Glutamatergic neuron (in vitro differentiated cells): ENCODE measurements at regions not wholly inside any gene's neighbourhood (a gene's known extent, or its start where the extent isn't known, plus 50 kb on each side); places are given as distances from the start of the nearest gene placed in this dataset.

ENCODE experiments used
- DNase-seq: peaks from one replicate; pipeline ENCODE4 v3.0.0; 2022
- H3K27ac Mint-ChIP-seq: one replicate; pipeline ENCODE4 v1.8.0; 2020; ENCODE audit warnings: mild to moderate bottlenecking, mixed read lengths, inconsistent platforms; ENCODE audit not compliant: unreplicated experiment
- H3K27me3 Mint-ChIP-seq: one replicate; pipeline ENCODE4 v1.8.0; 2020; ENCODE audit warnings: mild to moderate bottlenecking, moderate library complexity, mixed read lengths, inconsistent platforms; ENCODE audit not compliant: unreplicated experiment
- H3K36me3 Mint-ChIP-seq: one replicate; pipeline ENCODE4 v1.8.0; 2020; ENCODE audit warnings: mild to moderate bottlenecking, mixed read lengths, inconsistent platforms; ENCODE audit not compliant: unreplicated experiment
- H3K4me1 Mint-ChIP-seq: one replicate; pipeline ENCODE4 v1.8.0; 2020; ENCODE audit warnings: mild to moderate bottlenecking, low read depth, mixed read lengths, inconsistent platforms; ENCODE audit not compliant: unreplicated experiment
- H3K4me3 Mint-ChIP-seq: one replicate; pipeline ENCODE4 v1.8.0; 2020; ENCODE audit warnings: mild to moderate bottlenecking, mixed read lengths, inconsistent platforms; ENCODE audit not compliant: unreplicated experiment
- H3K9me3 Mint-ChIP-seq: one replicate; pipeline ENCODE4 v1.8.0; 2020; ENCODE audit warnings: mild to moderate bottlenecking, moderate library complexity, mixed read lengths, inconsistent platforms; ENCODE audit not compliant: unreplicated experiment
- CTCF ChIP-seq: fragments of 200-600 bp; sonication (generic); IDR thresholded peaks from one replicate; pipeline ENCODE4 v1.5.0; 2021; ENCODE audit not compliant: partially characterized antibody, unreplicated experiment

- no peak for DNase-seq
- no peak overlapping the region for H3K27ac Mint-ChIP-seq
- peaks cover 3% of the 10 kb centered on the region for H3K27me3 Mint-ChIP-seq
- H3K4me3 Mint-ChIP-seq, result no peak overlapping the region
- TF ChIP-seq CTCF, result no peak
- peaks cover 5% of the 10 kb centered on the region for H3K9me3 Mint-ChIP-seq
- no peaks in the 10 kb centered on the region for H3K36me3 Mint-ChIP-seq
- H3K4me1 Mint-ChIP-seq, result no peaks in the 10 kb centered on the region
These were observed 113.7 kb upstream of the SMAD3 start for GRCh38 chr15:66951531-66952320.

- H3K27me3 Mint-ChIP-seq, result peaks cover 3% of the 10 kb centered on the region
- no peak for DNase-seq
- no peak overlapping the region for H3K27ac Mint-ChIP-seq
- TF ChIP-seq CTCF, result no peak
- peaks cover 6% of the 10 kb centered on the region for H3K9me3 Mint-ChIP-seq
- H3K36me3 Mint-ChIP-seq, result no peaks in the 10 kb centered on the region
- no peaks in the 10 kb centered on the region for H3K4me1 Mint-ChIP-seq
- H3K4me3 Mint-ChIP-seq, result no peak overlapping the region
These were observed 112.5 kb upstream of the SMAD3 start for GRCh38 chr15:66952756-66953522.

- no peak for TF ChIP-seq CTCF
- Mint-ChIP-seq H3K27ac (no peak overlapping the region), H3K4me3 (no peak overlapping the region), H3K9me3 (peaks cover 7% of the 10 kb centered on the region), H3K36me3 (no peaks in the 10 kb centered on the region), H3K4me1 (no peaks in the 10 kb centered on the region), H3K27me3 (peaks cover 3% of the 10 kb centered on the region)
- DNase-seq, result no peak
These were observed 111.7 kb upstream of the SMAD3 start for GRCh38 chr15:66953523-66954229.

GRCh38 chr15:66954601-66955000, 110.8 kb upstream of the SMAD3 start:
- Mint-ChIP-seq H3K27ac (no peak overlapping the region), H3K36me3 (no peaks in the 10 kb centered on the region), H3K9me3 (peaks cover 7% of the 10 kb centered on the region)

More at GRCh38 chr15:66954601-66955000, 110.8 kb upstream of the SMAD3 start:
- Mint-ChIP-seq H3K27me3 (peaks cover 5% of the 10 kb centered on the region), H3K4me3 (no peak overlapping the region), H3K4me1 (peaks cover 2% of the 10 kb centered on the region)
- DNase-seq, result no peak
- TF ChIP-seq CTCF, result no peak
